ENCODE measurements at regions not wholly inside any gene's neighbourhood (a gene's known extent, or its start where the extent isn't known, plus 50 kb on each side); places are given as distances from the start of the nearest gene placed in this dataset.

- no peak for FAIRE-seq
- Histone ChIP-seq H3K9ac (ENCODE audit: insufficient read depth, low read depth, low read length) (no peak overlapping the region), H3K4me2 (ENCODE audit: low read depth, low read length) (no peak overlapping the region), H3K4me1 (ENCODE audit: insufficient read depth, low read length) (no peaks in the 10 kb centered on the region), H3K79me2 (ENCODE audit: insufficient read depth, low read length) (no peaks in the 10 kb centered on the region), H2AFZ (ENCODE audit: low read length) (no peak overlapping the region), H3K36me3 (replicated peaks in 1 of 2; ENCODE audit: control insufficient read depth in 1 of 2, insufficient read depth in 2 of 2, low read length in 2 of 2) (no peaks in the 10 kb centered on the region), H3K9me3 (ENCODE audit: low read length) (no peaks in the 10 kb centered on the region; the same call in 1 of the 2 replicates), H3K27ac (ENCODE audit: extremely low read length, insufficient read depth, low read length) (no peak overlapping the region), H3K27me3 (ENCODE audit: control insufficient read depth in 1 of 2, insufficient read depth in 2 of 2, low read length in 2 of 2) (no peaks in the 10 kb centered on the region), H4K20me1 (ENCODE audit: insufficient read depth, low read length) (no peaks in the 10 kb centered on the region), H3K4me3 (replicated peaks in 1 of 3; ENCODE audit: insufficient read depth in 1 of 3, low read depth in 2 of 3, low read length in 3 of 3) (no peak overlapping the region)
- CTCF ChIA-PET (ENCODE audit: low intra/inter-chr PET ratio, low total read pairs) = no interaction called here
- BruUV-seq (replicated peaks) = no TSS peak
- in situ Hi-C loops (cut with HindIII; ENCODE audit: extremely low pct_ligation_motif_present, low pct_unique_long_range_greater_than_20kb) = no loop called here
- 16% methylated on average over 3 of the region's 3 CpGs for WGBS (ENCODE audit: low lambda C conversion rate)
- no peak for ATAC-seq
- POLR2A ChIA-PET = no interaction called here
- TF ChIP-seq TCF12 (IDR thresholded peaks at IDR 0.05) = no peak
- no peak for TF ChIP-seq TCF12 (CRISPR knock-in tag; IDR thresholded peaks at IDR 0.05)
- no peak for TF ChIP-seq ZNF276 (CRISPR knock-in tag; IDR thresholded peaks at IDR 0.05; ENCODE audit: low read depth)
- TF ChIP-seq, protein P1, sequence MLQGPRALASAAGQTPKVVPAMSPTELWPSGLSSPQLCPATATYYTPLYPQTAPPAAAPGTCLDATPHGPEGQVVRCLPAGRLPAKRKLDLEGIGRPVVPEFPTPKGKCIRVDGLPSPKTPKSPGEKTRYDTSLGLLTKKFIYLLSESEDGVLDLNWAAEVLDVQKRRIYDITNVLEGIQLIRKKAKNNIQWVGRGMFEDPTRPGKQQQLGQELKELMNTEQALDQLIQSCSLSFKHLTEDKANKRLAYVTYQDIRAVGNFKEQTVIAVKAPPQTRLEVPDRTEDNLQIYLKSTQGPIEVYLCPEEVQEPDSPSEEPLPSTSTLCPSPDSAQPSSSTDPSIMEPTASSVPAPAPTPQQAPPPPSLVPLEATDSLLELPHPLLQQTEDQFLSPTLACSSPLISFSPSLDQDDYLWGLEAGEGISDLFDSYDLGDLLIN (CRISPR knock-in tag; IDR thresholded peaks at IDR 0.05; ENCODE audit: borderline replicate concordance) = no peak
- no peak for TF ChIP-seq MAZ (IDR thresholded peaks at IDR 0.05; ENCODE audit: borderline replicate concordance, low read depth, low read length)
- TF ChIP-seq MAZ (CRISPR knock-in tag; IDR thresholded peaks at IDR 0.05; ENCODE audit: low read depth) = no peak
- TF ChIP-seq NR2F6 (IDR thresholded peaks at IDR 0.05) = no peak
- TF ChIP-seq NR2F6 (CRISPR knock-in tag; IDR thresholded peaks at IDR 0.05) = no peak
- TF ChIP-seq ISL2 (CRISPR knock-in tag; IDR thresholded peaks at IDR 0.05) = no peak
- no peak for TF ChIP-seq SOX6 (IDR thresholded peaks at IDR 0.05)
- TF ChIP-seq SOX6 (CRISPR knock-in tag; IDR thresholded peaks at IDR 0.05) = no peak
- no peak for TF ChIP-seq SSRP1 (CRISPR knock-in tag; IDR thresholded peaks at IDR 0.05)
- DNase-seq (ENCODE audit: low spot score) = no peak
- intact Hi-C loops (cut with micrococcal nuclease; ENCODE audit: unreplicated experiment) = no loop called here
Observed at GRCh38 chr9:2303056-2303455, 287.9 kb downstream of the SMARCA2 start.

Measured in HepG2 (cell line).